Loucy (cell line): ENCODE measurements at regions not wholly inside any gene's neighbourhood (a gene's known extent, or its start where the extent isn't known, plus 50 kb on each side); places are given as distances from the start of the nearest gene placed in this dataset.

Experiments
- CTCF ChIP-seq: fragments of 200-600 bp; sonication (generic); conservative IDR thresholded peaks from 2 replicates; pipeline ENCODE4 v1.5.1; 2014; ENCODE audit warnings: mild to moderate bottlenecking, antibody characterized with exemption, low read length
- EZH2phosphoT487 ChIP-seq: fragments of 200-600 bp; IDR thresholded peaks from 2 replicates; pipeline ENCODE4 v1.6.1; 2018; ENCODE audit warnings: antibody characterized with exemption, mild to moderate bottlenecking, moderate library complexity, borderline replicate concordance

- no peak for TF ChIP-seq CTCF
- no peak for TF ChIP-seq EZH2phosphoT487
These were observed 59.2 kb upstream of the PELI2 start for GRCh38 chr14:56059054-56059453.
